GM12872 (cell line): ENCODE measurements at regions not wholly inside any gene's neighbourhood (a gene's known extent, or its start where the extent isn't known, plus 50 kb on each side); places are given as distances from the start of the nearest gene placed in this dataset.
A peak's percentile ranks its signal among the peaks of the same experiment; 100 is the strongest.

ENCODE experiments used
- TF ChIP-seq, protein P1 (sequence below): IDR thresholded peaks from 3 replicates; pipeline ENCODE4 v1.5.1; 2011; ENCODE audit warnings: low read depth, mild to moderate bottlenecking, low read length, moderate library complexity; ENCODE audit not compliant: insufficient read depth

DNA sequence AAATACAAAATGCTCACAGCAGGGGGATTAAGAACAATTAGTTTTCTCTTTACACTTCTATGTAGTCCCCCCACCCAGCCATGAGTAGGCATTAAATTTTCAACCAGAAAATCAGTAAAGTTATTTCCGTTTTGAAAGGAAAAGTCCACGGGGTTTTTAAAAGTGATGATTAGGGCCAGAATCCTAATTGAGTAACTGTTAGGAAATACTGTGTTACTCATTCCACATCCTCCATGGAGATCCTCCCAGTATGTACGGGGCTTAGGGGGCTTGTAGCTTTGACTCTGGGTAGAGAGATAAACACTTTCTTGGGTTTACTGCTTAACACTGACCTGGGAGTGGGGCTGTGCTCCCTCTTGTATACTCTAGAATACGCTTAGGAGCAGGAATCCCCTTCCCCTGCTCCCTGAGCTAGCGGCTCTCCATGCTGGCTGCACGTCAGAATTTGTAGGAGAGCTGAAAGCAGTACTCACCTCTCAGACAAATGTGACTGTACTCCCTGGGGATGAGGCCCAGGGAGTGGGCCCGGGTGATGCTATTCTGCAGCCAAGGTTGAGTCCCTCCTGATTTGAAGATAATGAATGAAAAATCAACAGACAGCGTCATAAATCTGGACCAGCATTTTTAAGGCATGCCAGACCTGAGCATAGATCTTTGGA is 100.5 kb downstream of the SLC4A3 start:
- TF ChIP-seq, protein P1, sequence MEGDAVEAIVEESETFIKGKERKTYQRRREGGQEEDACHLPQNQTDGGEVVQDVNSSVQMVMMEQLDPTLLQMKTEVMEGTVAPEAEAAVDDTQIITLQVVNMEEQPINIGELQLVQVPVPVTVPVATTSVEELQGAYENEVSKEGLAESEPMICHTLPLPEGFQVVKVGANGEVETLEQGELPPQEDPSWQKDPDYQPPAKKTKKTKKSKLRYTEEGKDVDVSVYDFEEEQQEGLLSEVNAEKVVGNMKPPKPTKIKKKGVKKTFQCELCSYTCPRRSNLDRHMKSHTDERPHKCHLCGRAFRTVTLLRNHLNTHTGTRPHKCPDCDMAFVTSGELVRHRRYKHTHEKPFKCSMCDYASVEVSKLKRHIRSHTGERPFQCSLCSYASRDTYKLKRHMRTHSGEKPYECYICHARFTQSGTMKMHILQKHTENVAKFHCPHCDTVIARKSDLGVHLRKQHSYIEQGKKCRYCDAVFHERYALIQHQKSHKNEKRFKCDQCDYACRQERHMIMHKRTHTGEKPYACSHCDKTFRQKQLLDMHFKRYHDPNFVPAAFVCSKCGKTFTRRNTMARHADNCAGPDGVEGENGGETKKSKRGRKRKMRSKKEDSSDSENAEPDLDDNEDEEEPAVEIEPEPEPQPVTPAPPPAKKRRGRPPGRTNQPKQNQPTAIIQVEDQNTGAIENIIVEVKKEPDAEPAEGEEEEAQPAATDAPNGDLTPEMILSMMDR = no peak

DNA sequence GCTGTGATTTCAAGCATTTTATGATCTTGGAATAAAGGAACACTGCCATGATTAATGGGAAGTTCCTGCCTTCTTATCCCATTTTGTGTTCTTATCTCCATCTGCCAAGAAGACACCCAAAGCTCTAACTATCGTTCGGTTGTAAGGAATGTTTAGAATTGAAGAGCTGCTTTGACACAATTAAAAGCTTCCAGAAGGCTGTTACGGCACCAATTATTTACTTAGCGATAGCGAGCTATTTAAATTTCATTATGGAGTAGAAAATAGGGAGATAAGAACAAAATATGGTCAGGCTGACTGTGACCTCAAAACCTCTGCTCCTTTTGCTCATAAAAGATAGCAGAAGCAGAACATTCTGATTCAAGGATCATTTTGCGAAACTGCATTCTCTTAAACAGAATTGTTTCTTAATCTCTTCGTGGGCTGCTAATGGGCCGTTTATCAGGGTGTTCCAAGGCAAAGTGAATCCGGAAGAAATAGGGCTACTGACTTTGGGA is 101.6 kb downstream of the SLC4A3 start:
- TF ChIP-seq, protein P1 = no peak

DNA sequence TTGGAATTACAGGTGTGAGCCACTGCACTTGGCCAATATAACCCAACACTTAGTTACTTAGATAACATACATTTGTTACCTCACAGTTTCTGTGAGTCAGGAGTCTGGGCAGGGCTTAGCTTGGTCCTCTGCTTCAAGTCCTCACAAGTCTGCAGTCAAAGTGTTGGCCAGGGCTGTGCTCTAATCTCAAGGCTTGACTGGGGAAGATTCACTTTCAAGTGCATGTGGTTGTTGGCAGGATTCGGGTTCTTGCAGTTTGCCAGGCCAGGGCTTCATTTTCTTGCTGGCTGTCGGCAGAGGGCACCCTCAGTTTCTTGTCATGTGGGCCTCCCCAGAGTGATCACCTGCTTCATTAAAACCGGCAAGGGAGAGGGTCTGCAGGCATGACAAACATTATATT is 103.7 kb downstream of the SLC4A3 start:
- TF ChIP-seq, protein P1 = no peak

DNA sequence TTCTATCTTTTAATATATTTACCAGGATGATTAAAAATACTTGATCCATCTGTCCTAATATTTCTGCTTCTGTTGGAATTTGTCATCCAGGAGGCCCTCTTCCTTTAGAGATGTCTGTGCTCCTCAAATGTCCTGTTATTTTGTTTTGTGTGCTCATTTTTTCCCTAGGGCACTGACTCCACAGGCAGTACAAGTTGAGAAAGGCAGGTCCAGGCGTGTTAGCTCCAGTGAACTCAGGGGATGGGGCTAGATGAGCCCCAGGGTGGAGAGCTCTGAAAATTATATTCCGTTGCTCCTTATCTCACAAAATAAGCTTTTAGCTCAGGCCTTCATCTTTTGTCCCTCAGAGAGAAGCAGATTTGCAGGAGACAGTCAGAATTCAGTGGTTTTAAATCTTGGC is 105.7 kb downstream of the SLC4A3 start:
- TF ChIP-seq, protein P1 = no peak

DNA sequence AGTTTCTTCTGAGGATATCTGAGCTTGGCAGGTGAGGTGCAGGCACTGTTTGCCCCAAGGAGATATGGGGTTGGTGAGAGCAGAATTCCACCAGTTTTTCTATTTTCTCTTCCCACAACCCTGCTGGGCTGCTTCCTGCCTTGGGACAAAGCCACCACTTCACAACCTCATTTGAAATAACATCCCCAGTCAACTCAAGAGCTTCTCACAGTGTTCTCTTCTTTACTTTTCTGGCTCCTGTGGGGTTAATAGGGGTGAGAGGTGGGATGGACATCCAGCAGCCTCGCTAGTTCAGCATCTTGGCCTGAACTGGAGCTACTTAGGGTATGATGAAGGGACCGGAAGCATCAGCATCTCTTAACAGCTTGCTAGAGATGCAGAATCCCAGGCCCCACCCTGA is 106.3 kb downstream of the SLC4A3 start:
- TF ChIP-seq, protein P1 = no peak

DNA sequence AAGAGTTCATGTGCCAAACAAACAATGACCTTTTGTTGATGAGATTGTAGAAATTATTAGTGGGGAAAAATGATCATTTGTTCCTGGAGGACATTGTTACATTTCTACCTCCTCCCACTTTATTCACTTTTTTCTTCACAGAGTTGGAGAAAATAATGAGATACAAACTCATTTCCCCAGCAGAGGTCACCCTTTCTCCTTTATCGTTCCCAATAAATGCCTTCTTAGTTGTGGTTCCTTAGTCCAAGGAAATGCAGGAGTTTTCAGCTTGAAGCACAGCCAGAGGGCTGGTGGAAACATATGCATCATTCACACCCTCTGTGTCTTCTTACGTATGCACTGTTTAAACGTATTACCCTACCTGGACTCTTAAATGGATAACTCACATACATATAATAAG is 108.8 kb downstream of the SLC4A3 start:
- TF ChIP-seq, protein P1 = peak; percentile 43

DNA sequence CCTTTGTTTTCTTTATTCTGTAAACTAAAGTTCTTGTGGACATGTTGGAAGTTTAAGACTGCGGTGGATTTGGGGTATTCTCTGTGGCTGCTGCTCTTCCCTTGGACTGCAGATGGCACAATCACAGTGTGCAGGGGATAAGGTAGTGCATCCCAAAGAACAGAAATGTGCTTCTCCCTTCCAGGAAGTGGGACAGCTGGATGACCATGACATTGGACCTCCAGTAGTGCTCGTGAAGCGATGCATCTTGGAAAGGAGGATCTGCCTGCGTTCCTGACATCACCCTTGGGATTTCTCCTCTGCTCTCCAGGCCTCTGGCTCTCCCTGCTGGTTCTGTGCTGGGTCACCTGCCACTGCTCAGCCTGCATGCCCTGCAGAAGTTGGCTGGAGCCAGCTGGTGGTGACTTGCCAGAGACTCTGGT is 109.9 kb downstream of the SLC4A3 start:
- TF ChIP-seq, protein P1 = peak; percentile 29; the same call in 1 of the 3 replicates
